ENCODE measurements at regions not wholly inside any gene's neighbourhood (a gene's known extent, or its start where the extent isn't known, plus 50 kb on each side); places are given as distances from the start of the nearest gene placed in this dataset.

DNA sequence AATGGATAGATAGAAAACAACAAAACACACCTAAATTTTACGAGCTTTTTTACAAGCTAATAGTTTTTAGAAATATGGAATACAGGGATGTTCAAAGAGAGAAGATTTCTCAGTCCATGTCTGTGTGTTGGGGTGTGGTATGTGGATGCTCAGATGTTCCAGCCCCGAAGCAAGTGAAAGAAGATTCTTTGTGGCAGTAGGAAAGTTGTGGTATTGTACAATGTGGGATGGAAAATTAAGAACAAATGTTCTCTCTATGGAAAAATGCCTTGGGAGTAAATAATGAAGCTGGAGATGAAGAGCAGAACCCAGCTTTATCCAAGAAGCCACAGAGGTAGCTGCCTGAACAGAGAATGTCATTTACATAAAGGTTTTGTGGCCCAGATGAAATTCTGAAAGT, 150.3 kb upstream of the PRKD1 start:
- DNase-seq = no peak

DNA sequence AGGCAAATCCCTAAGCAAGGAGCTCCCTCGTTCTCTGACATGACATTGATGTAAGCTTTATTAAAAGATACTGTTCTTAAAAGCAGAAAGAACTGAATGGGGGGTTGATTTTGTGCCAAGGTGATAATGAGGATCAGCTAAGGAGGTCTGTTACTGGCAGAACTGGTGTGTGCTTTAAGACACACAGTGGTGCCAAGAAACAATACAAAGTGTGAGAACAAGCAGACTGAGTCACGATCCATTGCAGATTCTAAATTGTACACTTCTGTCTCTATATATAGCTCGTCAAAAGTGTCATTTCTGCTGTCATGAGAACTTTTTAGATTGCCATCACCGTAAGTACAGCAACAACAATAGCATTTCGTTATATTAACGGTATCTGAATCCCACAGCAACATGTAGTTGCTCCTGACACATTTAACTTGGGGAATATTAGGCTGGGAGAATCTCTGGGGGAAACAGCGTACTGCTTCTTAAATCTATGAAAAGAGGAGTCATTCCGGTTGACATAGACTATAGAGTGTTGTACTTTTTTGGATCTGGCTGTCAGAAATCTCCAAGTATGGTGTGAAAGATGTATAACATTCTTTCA, 151.3 kb upstream of the PRKD1 start:
- no peak for DNase-seq

DNA sequence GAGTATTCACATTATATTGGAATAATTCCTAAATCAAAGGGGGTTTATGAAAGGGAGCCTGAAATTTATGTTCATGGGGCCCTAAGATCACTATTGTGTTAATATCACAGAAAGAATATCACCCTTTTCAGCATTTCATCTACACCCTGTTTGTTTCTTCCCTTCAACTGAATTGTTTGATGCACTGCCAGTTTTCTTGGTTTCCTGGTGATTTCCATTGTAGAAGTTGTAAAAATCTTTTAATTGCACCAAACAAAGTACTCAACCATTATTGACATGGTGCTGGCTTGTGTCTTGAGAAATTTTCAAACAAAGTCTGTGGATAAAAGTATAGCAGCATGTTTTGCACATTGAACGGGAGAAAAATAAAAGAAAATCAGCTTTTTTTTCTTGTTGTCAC, 154.8 kb upstream of the PRKD1 start:
- DNase-seq = no peak

DNA sequence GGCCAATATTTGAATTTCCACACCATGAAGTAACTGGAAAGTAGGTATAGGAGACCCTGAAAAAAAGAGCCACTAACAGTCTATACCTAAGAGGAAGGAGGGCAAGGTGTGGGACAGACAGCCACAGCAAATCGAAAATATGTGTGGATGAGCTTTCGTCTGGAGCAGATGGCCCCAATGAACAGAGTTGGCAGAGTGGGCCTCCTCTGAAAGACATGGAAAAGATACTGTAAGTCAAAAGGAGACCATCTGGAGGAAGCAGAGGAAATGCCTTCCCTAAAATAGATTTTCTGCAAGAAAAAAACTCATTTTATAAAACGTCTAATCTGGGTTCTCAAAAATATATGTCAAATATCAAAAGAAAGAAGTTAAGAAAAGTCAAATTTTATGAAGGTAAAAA, 157.2 kb upstream of the PRKD1 start:
- DNase-seq = no peak

DNA sequence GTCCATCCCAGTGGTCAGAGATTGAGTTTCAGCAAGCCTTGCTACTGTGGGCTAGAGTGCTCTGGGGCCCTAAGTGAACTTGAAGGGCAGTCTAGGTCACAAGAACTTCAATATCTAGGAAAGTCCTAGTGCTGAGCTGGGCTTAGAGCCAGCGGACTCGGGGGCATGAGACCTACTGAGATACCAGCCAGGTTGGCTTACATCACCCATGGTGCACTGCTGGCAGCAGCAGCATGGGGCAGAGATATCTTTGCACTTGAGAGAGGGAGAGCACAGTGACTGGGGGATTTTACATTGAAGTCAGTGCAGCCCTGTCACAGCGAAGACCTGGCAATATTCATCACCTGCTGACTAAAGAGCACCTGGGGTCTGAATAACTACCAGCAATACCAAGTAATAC, 158.3 kb upstream of the PRKD1 start:
- DNase-seq = no peak

DNA sequence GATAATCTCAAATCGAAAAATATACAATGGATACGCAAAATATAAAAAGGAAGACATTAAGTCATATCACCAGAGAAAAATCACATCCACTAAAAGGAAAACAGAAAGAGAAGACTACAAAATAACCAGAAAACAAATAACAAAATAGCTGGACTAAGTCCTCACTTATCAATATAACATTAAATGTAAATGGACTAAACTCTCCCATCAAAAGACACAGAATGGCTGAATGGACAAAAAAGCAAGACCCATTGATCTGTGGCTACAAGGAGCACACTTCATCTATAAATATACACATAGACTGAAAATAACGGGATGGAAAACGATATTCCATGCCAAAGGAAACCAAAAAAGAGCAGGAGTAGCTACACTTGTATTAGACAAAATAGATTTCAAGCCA, 161.0 kb upstream of the PRKD1 start:
- DNase-seq = no peak

DNA sequence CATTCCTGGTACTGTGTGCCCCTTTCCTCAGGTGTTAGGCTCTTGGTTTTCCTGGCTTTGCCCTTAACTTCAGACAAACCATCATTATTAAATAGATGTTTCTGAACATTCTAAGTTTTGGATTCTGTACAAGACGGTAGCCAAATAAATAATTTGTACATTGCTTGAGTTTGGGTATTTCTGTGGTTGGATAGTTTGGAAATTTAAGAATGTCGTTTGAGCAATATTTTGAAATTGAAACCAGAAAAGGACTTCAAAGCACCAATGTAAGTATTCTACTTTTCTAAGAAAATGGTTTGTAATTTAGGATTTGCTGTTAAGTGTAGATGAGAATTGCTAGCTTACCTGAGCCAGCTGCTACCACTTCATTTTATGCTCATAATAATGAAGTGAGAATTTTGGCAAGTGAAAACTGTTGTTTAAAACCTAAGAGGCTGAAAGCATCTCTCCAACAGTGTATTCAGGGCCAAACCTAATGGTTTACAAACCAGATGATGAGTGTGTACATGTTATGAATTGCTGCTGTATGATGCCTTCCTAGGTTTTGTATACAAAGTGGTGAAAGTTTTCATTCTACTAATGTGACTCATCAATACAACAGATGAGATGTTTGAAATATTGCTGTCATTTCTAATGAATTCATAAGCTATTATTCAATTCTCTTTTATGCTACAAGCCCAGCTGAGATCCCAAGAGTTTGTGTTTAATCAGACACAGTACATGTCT, 181.5 kb upstream of the PRKD1 start:
- no peak for DNase-seq

DNA sequence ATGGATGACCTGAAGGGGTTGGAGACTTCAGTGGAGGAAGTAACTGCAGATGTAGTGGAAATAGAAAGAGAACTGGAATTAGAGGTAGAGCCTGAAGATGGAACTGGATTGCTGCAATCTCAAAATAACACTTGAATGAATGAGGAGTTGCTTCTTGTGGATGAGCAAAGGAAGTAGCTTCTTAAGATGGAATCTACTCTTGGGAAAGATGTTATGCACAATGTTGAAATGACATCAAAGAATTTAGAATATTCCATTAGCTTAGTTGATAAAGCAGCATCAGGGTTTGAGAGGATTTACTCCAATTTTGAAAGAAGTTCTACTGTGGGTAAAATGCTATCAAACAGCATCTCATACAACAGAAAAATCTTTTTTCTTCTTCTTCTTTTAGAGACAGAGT, 186.4 kb upstream of the PRKD1 start:
- DNase-seq = no peak

DNA sequence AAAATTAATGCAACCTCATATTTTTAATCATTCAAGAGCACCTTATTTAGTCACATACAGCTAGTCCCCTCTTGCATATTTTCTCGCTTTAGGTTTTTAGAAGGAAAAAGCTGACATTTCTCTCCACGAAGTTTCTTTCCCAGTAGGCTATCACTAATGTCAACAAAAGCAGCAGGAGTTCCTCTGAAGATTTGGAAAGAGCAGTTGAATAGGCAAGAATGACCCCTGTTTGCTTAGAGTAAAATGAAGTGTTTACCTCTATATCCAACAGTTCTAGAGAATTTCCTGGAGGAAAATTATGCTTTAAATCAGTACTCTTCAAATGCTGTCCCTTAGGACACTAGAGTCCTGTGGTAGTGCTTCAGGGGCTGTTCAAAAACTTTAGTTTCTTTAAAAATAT, 188.1 kb upstream of the PRKD1 start:
- DNase-seq = no peak

DNA sequence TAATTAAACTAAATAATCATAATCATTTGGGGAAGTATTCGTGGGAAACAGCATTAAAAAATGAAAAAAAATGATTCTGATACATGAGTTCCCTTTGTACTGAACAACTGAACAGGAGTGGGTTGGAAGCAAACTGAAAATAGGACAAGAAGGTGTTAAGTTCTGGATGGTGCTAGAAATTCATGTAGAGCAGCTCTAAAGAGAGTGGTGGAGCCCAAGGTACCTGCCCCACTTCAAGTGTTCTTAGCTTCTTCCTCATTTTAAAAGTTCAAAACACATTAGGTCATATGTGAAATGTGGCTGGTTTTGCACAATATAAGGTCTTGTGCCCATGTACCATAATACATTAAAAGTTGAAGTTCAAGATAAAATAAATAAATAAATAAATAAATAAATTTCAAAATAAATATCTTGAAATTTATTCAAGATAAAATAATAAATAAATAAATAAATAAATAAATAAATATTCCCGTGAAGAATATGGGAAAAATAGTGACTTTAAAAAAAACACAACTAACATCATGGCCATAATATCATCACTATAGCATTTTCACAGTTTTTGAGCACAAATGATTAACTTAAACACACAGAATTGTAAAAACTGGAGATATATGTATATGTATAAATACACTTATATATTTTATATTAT, 191.5 kb upstream of the PRKD1 start:
- DNase-seq = no peak

DNA sequence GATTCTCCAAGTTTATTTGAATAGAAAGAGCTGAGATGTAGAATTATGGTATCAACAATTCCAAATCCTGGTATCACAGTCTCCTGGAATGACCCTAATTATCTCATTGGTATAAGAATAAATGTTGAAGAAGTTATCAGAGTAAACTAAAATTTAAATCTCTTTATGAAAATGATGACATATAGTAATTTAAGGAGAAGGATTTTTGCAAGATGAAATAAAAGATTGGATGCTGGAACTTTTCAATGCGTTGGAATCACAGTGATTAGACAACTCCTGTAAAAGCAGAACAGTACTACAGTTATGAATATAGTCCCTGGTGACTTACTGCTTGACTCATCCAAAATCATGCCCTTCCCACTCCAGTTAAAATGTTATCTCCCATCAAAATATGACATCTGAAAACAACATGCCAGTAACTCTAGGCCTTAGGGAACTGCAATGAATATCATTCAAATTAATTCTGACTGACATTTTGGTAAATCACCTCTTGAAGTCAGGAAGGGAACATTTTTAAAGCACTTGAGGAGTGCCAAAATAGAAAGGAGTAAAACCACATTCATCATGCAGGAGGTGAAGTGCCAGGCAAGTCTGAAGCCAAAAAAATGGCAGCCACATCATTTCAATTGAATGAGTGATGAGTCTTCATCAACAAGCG, 197.8 kb upstream of the PRKD1 start:
- no peak for DNase-seq

DNA sequence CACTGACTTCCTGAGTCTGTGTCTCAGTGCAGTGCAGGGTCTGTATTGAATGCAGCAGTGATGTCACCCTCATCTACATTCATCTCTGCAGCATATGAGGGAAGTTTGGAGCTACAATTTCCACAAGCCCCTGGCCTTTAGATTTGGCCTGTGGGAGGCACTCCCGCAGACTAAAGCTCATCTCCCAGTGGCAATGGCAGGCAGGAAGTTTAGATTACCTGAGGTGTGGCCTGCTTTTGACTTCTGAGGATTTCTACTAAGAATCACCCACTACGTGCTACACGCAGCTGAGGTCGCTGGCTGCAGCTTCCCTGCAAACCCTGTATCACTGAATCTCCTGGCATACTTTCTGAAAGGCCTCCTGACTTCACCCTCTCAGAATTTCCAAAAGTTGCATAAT, 202.2 kb upstream of the PRKD1 start:
- no peak for DNase-seq

DNA sequence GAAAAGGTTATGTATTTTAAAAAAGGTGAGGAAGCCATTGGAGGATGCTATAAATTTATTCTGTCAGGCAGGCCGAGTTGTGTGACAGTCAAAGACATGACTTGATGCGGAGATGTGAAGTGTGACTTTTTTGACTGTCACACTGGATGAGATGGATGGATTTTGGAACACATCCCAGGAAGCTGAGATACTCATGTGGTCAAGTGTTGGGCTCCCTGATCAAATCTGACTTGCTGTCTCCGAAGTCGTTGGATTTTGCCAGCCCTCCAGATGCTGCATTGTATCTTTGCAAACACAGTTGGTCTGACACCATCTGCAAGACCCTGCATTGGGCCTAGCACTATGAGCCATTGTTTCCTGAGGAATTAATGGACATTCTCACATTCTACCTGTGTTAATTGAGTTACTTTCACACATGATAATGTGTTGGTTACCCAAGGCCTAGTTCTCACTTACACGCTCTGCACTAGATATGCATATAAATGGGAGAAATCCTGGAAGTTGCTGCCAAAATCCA, 204.0 kb upstream of the PRKD1 start:
- DNase-seq = no peak

DNA sequence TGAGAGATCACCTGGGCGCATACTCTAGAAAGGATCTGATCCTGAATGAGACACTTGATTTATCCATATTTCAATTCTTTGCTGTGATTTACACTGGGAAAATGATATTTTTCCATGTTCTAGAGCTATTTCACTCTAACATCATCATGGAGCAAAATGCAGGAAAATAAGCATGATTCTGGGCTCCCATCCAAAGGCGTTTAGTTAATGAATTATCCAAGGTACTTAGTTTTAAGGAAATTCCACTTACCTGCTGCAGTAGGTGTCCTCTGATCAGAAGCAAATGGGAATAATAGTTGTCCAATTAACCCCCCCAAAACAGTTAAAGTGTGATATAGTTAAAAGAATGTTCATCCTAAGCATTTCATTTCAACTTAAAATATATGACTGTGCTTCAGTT, 204.5 kb upstream of the PRKD1 start:
- DNase-seq = no peak

DNA sequence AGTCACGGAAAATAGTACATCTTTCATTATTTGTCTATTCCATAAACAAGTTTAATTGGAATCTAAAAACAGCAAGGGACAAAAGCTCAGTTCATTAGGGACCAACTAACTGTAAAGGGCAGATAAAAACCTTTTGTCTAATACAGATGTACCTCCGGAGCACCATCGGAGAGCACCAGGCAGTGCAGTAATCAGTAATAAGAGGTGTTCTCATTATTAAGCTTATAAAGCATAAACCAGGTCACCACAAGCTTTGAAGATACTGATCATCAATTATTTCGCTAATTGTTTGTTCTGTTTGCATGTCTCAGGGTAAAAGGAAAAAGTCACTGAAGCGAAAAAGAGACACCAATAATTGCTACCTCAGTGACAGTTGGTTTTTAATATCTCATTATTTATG, 207.3 kb upstream of the PRKD1 start:
- no peak for DNase-seq

DNA sequence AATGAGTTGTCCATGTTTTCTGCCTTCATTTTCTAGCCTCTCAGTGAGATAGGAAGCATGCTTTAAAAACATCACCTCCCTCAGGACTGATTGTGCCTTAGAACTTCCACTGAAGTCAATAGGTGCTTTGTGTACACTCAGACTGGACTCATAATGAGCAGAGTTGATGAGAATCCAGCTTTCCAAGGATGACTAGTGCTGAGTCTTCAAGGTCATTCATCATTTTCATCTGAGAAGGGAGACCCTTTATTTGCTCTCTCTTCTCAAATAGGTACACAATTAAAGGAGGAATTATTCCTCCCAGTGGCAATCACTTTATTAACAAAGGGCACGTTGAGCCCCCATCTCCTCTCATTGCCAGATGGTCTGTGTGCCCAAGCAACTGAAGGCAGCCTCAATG, 210.9 kb upstream of the PRKD1 start:
- DNase-seq = no peak

DNA sequence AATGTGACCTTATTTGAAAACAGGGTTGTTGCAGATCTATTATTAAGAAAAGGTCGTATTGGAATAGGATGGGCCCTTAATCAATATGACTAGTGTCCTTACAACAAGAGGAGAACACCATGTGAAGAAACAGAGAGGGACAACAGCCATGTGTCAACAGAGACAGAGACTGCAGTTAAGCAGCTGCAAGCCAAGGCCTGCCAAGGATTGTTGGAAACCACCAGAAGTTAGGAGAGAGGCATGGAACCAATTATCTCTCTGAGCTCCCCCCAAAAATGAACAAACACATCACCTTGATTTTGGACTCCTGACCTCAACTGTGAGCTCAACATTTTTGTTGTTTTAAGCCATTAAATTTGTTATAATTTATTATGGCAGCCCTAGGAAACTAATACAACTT, 214.6 kb upstream of the PRKD1 start:
- DNase-seq = no peak

DNA sequence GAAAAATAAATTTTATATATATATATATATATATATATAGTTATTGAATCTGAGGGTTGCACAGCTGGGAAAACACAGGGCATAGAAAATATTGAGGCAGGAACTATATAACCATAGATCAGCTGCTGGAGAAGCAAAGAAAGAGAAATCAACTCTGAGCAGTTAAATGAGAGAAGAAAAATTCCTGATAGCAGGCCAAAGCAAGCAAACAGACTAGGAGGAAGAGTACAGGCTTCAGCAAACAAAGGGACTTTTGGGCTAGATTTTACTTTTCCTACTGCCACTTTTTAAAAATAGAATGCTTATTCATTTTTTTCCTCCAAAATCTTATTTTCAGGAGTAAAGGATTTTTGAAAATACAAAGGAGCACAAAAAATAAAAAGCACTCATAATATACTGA, 216.0 kb upstream of the PRKD1 start:
- DNase-seq = no peak

DNA sequence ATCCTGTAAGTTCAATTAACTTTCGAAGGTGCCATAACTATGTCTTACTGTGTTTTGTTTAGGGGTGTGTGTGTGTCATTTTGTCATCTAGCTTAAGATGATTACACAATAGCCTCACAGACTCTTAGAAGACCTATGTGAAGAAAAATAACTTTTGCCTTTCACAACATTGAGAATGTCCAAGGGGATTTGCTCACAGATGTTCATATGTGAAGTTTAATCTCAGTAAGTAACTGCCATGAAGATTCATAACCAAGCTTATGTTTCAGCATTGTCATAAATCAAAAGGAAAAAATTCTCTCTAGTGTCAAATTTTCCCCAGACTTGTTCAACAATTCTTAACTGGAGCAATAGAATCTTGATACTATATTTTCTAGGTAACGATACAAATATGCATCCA, 226.1 kb upstream of the PRKD1 start:
- no peak for DNase-seq

DNA sequence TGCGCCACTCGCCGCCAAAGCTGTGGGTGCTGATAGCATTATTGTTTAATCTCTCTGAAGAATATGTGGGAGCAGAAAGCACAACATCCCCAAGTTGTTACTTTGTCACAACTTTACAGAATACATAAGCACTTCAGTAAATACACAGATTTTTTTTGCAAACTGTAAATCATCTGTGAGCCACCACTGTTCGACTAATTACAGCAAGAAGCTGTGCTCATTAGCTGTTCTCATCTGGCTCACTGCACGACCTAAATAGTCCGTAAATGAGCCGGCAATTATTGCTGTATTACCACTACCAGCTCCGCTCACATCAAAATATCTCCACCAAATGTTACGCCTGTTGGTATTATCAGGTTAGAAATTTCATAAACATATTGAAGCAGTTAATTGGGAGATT, 228.9 kb upstream of the PRKD1 start:
- DNase-seq = no peak

DNA sequence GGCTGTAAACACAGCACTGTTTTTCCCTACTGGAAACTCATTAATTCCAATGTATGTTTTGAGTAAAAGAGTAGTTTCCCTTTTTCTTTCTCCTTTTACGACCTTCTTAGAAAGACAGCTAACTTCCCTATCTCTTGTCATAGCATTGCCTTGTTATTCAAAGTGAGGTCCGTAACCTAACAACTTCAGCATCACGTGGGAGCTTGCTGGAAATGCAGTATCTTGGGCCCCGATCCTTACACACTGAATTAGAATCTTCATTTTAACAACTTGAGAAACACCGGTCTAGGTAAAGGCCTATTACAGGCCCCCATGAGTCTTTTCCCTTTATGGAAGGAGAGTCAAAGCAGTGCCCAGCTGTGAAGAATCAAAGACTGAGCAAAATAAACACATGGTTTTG, 230.7 kb upstream of the PRKD1 start:
- DNase-seq = no peak

DNA sequence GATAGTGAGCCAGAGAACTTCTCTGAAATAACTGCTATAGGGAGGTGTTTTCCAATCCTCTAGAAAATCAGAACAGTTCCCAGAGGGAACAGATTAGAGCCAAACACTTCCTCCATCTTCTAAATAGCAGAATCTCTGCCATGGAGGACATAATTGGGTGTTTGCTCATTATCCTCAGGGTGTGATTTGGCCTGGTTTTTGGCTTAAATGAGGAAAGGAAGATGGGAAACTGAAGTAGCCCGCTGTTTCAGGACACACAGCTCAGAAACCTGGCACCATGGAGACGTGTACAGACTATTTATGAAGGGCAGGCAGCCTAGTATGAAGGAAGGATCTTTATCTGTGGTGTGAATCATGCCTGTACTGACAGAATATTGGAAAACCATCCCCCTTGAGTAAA, 231.7 kb upstream of the PRKD1 start:
- no peak for DNase-seq

DNA sequence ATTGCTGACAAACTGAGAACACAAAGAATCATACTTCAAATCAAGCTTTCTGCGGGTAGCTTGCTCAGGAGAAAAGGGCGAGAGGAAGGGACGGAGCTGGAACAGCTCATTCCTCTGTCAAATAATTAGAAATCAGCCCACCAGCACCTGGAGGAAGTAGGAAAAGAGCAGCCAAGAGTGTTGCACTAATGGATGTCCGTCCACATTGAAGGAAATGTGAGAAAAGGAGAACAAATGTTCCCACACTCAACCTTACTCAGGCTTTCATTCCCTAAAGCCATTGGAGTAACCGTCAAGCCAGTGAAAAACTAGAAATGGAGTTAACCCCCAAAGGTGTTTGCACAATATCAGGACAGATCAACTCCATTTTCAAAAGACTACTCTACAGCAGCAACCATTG, 233.0 kb upstream of the PRKD1 start:
- no peak for DNase-seq

DNA sequence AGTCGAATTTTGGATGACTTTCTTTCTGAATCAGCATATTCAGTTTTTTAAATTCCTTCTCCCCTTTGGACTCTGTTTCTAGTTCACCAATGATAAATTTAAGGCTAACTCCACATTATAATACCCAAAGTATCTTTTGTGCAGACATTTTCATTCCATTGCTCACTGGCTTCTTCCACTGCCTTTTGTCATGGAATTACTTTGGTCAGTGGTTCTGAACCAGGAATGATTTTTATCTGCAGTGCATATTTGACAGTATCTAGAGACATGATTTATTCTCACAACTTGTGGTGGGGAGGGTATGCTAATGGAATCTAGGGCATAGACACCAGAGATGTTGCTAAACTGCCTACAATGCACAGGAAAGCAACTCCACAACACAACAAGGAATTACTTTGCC, 234.4 kb upstream of the PRKD1 start:
- DNase-seq = no peak
